Fibroblast of mammary gland (primary cell): ENCODE measurements at regions not wholly inside any gene's neighbourhood (a gene's known extent, or its start where the extent isn't known, plus 50 kb on each side); places are given as distances from the start of the nearest gene placed in this dataset.

Experiments
- DNase-seq: peaks from one replicate; pipeline ENCODE4 v3.0.0-alpha.2; 2010; ENCODE audit warnings: low read depth
- H3K4me3 ChIP-seq: 2 replicates; pipeline ENCODE4 v1.5.1; 2011; ENCODE audit warnings: low read depth, mild to moderate bottlenecking, low read length, moderate library complexity; ENCODE audit not compliant: control insufficient read depth
- CTCF ChIP-seq: conservative IDR thresholded peaks from 2 replicates; pipeline ENCODE4 v1.5.1; 2011; ENCODE audit warnings: low read depth, low read length, inconsistent platforms; ENCODE audit not compliant: control insufficient read depth, insufficient read depth

- H3K4me3 ChIP-seq, result no peak overlapping the region
- no peak for TF ChIP-seq CTCF
- DNase-seq, result no peak
Measured at GRCh38 chr20:6916938-6917337, 149.5 kb downstream of the BMP2 start.

GRCh38 chr20:6919792-6920468, 152.4 kb downstream of the BMP2 start:
- no peak overlapping the region for H3K4me3 ChIP-seq
- no peak for TF ChIP-seq CTCF
- no peak for DNase-seq

GRCh38 chr20:6920991-6921613, 153.6 kb downstream of the BMP2 start:
- no peak for DNase-seq
- H3K4me3 ChIP-seq, result no peak overlapping the region
- no peak for TF ChIP-seq CTCF

- no peak for DNase-seq
- no peak overlapping the region for H3K4me3 ChIP-seq
- TF ChIP-seq CTCF, result no peak
Measured at GRCh38 chr20:6921717-6922386, 154.4 kb downstream of the BMP2 start.

GRCh38 chr20:6924681-6925080, 157.2 kb downstream of the BMP2 start:
- no peak overlapping the region for H3K4me3 ChIP-seq
- TF ChIP-seq CTCF, result no peak
- DNase-seq, result no peak

GRCh38 chr20:6925744-6926278, 158.3 kb downstream of the BMP2 start:
- no peak for DNase-seq
- H3K4me3 ChIP-seq, result no peak overlapping the region
- TF ChIP-seq CTCF, result no peak
